Prostate gland (tissue), 2 donors: ENCODE measurements at regions not wholly inside any gene's neighbourhood (a gene's known extent, or its start where the extent isn't known, plus 50 kb on each side); places are given as distances from the start of the nearest gene placed in this dataset.

Experiments used
- DNase-seq: peaks from one replicate; pipeline ENCODE4 v3.0.0-alpha.2; 2019; ENCODE audit warnings: low spot score
- H3K27ac ChIP-seq, 2 donors: fragments of 200-600 bp; sonication (generic); 2 replicates each; pipeline ENCODE4 v1.5.1; 2017 to 2019
- H3K27me3 ChIP-seq: fragments of 200-600 bp; sonication (generic); replicated peaks from 2 replicates; pipeline ENCODE4 v1.5.1; 2019; ENCODE audit not compliant: insufficient read depth
- H3K36me3 ChIP-seq, 2 donors: fragments of 200-600 bp; sonication (generic); 1 replicate in 1 of 2; 2 replicates in 1 of 2; pipeline versions ENCODE4 v1.5.1 to v1.8.1; 2017 to 2019
- H3K4me1 ChIP-seq: fragments of 200-600 bp; sonication (generic); replicated peaks from 2 replicates; pipeline ENCODE4 v1.5.1; 2019
- H3K4me3 ChIP-seq, 2 donors: fragments of 200-600 bp; sonication (generic); 2 replicates each; pipeline ENCODE4 v1.5.1; 2017 to 2019
- H3K9me3 ChIP-seq: fragments of 200-600 bp; sonication (generic); 2 replicates; pipeline ENCODE4 v1.5.1; 2017
- POLR2A ChIP-seq: fragments of 450-650 bp; IDR thresholded peaks from one replicate; pipeline ENCODE4 v1.6.1; 2016; ENCODE audit warnings: antibody characterized with exemption, mild to moderate bottlenecking
- POLR2AphosphoS5 ChIP-seq: sonication (generic); formaldehyde crosslinking; IDR thresholded peaks from one replicate; pipeline ENCODE4 v1.6.1; 2017; ENCODE audit warnings: antibody characterized with exemption
- WGBS: methylation state at CpG from one replicate; pipeline ENCODE4 v1.1.5; 2018; 5-methylcytosine and 5-hydroxymethylcytosine counted together
- intact Hi-C: fragments of 100-400 bp; cut with DNase I; formaldehyde crosslinking; loops from one replicate; pipeline ENCODE4 v1.14.2; 2022
- TF ChIP-seq, protein P1 (sequence below), 4 experiments: fragments of 200-600 bp in 2 of 4; fragments of 450-650 bp in 2 of 4; sonication (generic) in 2 of 4; IDR thresholded peaks; 1 replicate in 3 of 4; 2 replicates in 1 of 4; pipeline ENCODE4 v1.5.1; 2016 to 2019; ENCODE audit warnings: antibody characterized with exemption in 4 of 4, mild to moderate bottlenecking in 2 of 4, moderate library complexity in 2 of 4

DNA sequence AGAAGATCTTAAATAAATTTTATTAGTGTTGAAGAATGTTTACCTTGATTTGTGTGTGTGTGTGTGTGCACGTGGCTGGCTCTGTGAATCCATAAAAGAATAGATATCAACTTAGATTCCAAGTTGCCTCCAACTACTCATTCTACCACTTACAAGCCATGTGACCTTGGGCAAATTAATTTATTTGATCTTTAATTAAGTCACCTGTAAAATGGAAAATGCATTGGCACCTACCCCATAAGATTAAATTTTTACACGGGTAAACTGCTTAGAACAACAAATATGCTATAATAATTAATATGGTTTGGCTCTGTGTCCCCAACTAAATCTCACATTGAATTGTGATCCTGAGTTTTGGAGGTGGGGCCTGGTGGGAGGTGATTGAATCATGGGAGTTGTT, 604.9 kb upstream of the NRG3 start:
- WGBS, result 47% methylated on average over 2 of the region's 2 CpGs
- intact Hi-C loops, result no loop called here
- no peaks in the 10 kb centered on the region for H3K27me3 ChIP-seq
- no peaks in the 10 kb centered on the region for H3K36me3 ChIP-seq
- TF ChIP-seq, protein P1, sequence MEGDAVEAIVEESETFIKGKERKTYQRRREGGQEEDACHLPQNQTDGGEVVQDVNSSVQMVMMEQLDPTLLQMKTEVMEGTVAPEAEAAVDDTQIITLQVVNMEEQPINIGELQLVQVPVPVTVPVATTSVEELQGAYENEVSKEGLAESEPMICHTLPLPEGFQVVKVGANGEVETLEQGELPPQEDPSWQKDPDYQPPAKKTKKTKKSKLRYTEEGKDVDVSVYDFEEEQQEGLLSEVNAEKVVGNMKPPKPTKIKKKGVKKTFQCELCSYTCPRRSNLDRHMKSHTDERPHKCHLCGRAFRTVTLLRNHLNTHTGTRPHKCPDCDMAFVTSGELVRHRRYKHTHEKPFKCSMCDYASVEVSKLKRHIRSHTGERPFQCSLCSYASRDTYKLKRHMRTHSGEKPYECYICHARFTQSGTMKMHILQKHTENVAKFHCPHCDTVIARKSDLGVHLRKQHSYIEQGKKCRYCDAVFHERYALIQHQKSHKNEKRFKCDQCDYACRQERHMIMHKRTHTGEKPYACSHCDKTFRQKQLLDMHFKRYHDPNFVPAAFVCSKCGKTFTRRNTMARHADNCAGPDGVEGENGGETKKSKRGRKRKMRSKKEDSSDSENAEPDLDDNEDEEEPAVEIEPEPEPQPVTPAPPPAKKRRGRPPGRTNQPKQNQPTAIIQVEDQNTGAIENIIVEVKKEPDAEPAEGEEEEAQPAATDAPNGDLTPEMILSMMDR (IDR thresholded peaks at IDR 0.05), result no peak
- TF ChIP-seq POLR2A, result no peak
- TF ChIP-seq POLR2AphosphoS5, result no peak
- no peak overlapping the region for H3K27ac ChIP-seq
- H3K4me1 ChIP-seq, result no peaks in the 10 kb centered on the region
- no peaks in the 10 kb centered on the region for H3K9me3 ChIP-seq
- no peak overlapping the region for H3K4me3 ChIP-seq
- no peak for DNase-seq

DNA sequence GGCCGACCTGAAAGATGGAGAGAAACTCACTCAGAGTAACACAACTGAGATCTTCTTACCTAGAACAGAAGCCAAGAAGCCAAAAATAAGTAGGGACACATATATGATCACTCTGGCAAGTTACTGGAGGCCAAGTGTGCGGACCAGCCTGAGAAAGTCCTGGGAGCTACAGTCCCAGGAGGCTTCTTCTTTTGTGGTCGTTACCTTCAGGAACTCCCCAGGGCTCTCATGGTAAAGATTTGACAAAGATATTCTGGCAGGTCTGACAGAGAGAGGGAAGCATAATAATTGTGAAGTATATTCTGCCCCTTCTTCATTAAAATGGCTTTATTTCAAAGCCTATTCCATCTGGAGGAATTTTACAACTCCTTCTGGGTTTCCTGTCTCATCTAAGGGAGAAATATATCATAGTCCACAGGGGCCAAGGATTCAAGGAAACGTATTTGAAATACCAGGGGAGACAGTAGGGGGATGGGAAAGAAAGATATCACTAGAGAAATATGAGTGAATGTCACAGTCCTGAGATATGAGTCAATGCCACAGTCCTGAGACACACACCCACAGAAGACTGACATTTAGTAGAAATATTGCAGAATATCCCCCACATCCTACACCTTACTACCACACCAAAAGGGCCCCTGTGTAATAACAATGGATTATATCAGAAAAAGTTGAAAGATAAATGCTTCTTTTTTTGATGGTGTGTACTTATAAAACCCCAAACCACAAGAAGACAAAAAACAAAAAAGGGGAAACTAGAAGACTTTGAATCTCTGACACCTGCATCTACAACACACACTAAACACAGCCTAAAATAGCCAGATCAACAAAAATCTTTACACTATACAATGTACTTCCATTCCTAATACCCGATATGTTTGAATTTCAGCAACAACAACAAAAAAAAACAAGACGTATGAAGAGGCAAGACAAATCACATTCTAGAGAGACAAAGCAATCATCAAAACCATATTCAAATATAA, 594.2 kb upstream of the NRG3 start:
- Histone ChIP-seq H3K27me3 (no peaks in the 10 kb centered on the region), H3K27ac (no peak overlapping the region), H3K36me3 (no peaks in the 10 kb centered on the region), H3K4me3 (no peak overlapping the region), H3K4me1 (no peaks in the 10 kb centered on the region), H3K9me3 (peaks cover 7% of the 10 kb centered on the region)
- 66% methylated on average over 6 of the region's 6 CpGs for WGBS
- TF ChIP-seq, protein P1 (IDR thresholded peaks at IDR 0.05), result no peak
- no peak for TF ChIP-seq POLR2A
- no peak for TF ChIP-seq POLR2AphosphoS5
- DNase-seq, result no peak
- intact Hi-C loops, result no loop called here

- Histone ChIP-seq H3K27ac (no peak overlapping the region), H3K9me3 (no peaks in the 10 kb centered on the region), H3K4me1 (no peaks in the 10 kb centered on the region), H3K36me3 (no peaks in the 10 kb centered on the region), H3K27me3 (no peaks in the 10 kb centered on the region), H3K4me3 (no peak overlapping the region)
- TF ChIP-seq, protein P1 (IDR thresholded peaks at IDR 0.05), result no peak
- TF ChIP-seq POLR2AphosphoS5, result no peak
- TF ChIP-seq POLR2A, result no peak
- no peak for DNase-seq
- intact Hi-C loops, result no loop called here
Observed at GRCh38 chr10:81288544-81288943, 586.5 kb upstream of the NRG3 start.

GRCh38 chr10:81297292-81297691, 577.7 kb upstream of the NRG3 start:
- TF ChIP-seq POLR2AphosphoS5 (no peak), POLR2A (no peak)
- TF ChIP-seq, protein P1 (IDR thresholded peaks at IDR 0.05), result no peak
- no peak for DNase-seq
- H3K9me3 ChIP-seq, result no peaks in the 10 kb centered on the region
- intact Hi-C loops, result no loop called here
- H3K27me3 ChIP-seq, result no peaks in the 10 kb centered on the region
- no peaks in the 10 kb centered on the region for H3K36me3 ChIP-seq
- H3K4me3 ChIP-seq, result no peak overlapping the region
- H3K4me1 ChIP-seq, result no peaks in the 10 kb centered on the region
- 91% methylated on average over 4 of the region's 4 CpGs for WGBS
- H3K27ac ChIP-seq, result no peak overlapping the region

- intact Hi-C loops, result no loop called here
- Histone ChIP-seq H3K9me3 (no peaks in the 10 kb centered on the region), H3K4me3 (no peak overlapping the region), H3K27ac (no peak overlapping the region), H3K4me1 (no peaks in the 10 kb centered on the region), H3K36me3 (no peaks in the 10 kb centered on the region), H3K27me3 (no peaks in the 10 kb centered on the region)
- WGBS, result 61% methylated on average over 1 of the region's 1 CpG
- DNase-seq, result no peak
- TF ChIP-seq, protein P1 (IDR thresholded peaks at IDR 0.05), result no peak
- TF ChIP-seq POLR2AphosphoS5, result no peak
- TF ChIP-seq POLR2A, result no peak
Observed at GRCh38 chr10:81303656-81304055, 571.3 kb upstream of the NRG3 start.
